Keratinocyte (primary cell): ENCODE measurements at regions not wholly inside any gene's neighbourhood (a gene's known extent, or its start where the extent isn't known, plus 50 kb on each side); places are given as distances from the start of the nearest gene placed in this dataset.

ENCODE experiments used
- EZH2 ChIP-seq: IDR thresholded peaks from one replicate; pipeline ENCODE4 v1.6.1; 2012; ENCODE audit warnings: inconsistent platforms, mild to moderate bottlenecking, low read length, moderate library complexity
- TF ChIP-seq, protein P1 (sequence below), 3 experiments: IDR thresholded peaks in 1 of 3; conservative IDR thresholded peaks in 1 of 3; optimal IDR thresholded peaks in 1 of 3; 2 replicates in 2 of 3; 3 replicates in 1 of 3; pipeline versions ENCODE3 to v1.5.1; 2011; ENCODE audit warnings: low read length in 3 of 3, mild to moderate bottlenecking in 3 of 3, moderate library complexity in 2 of 3, control low read depth in 1 of 3, inconsistent platforms in 1 of 3; ENCODE audit not compliant: insufficient read depth in 2 of 3; ENCODE audit errors: extremely low read depth in 1 of 3

- TF ChIP-seq, protein P1, sequence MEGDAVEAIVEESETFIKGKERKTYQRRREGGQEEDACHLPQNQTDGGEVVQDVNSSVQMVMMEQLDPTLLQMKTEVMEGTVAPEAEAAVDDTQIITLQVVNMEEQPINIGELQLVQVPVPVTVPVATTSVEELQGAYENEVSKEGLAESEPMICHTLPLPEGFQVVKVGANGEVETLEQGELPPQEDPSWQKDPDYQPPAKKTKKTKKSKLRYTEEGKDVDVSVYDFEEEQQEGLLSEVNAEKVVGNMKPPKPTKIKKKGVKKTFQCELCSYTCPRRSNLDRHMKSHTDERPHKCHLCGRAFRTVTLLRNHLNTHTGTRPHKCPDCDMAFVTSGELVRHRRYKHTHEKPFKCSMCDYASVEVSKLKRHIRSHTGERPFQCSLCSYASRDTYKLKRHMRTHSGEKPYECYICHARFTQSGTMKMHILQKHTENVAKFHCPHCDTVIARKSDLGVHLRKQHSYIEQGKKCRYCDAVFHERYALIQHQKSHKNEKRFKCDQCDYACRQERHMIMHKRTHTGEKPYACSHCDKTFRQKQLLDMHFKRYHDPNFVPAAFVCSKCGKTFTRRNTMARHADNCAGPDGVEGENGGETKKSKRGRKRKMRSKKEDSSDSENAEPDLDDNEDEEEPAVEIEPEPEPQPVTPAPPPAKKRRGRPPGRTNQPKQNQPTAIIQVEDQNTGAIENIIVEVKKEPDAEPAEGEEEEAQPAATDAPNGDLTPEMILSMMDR (optimal IDR thresholded peaks at IDR 0.05 in 1 of 3, IDR thresholded peaks at IDR 0.05 in 1 of 3, conservative IDR thresholded peaks at IDR 0.05 in 1 of 3; ENCODE audit: extremely low read depth in 1 of 3, insufficient read depth in 2 of 3, low read length in 3 of 3) = no peak
- no peak for TF ChIP-seq EZH2
These were observed 364.4 kb downstream of the DNAH5 start for GRCh38 chr5:13580058-13580457.
